Hematopoietic multipotent progenitor cell (in vitro differentiated cells): ENCODE measurements at regions not wholly inside any gene's neighbourhood (a gene's known extent, or its start where the extent isn't known, plus 50 kb on each side); places are given as distances from the start of the nearest gene placed in this dataset. TPM values are rescaled to one million over a fixed set of nuclear protein-coding genes. Genes with fewer than 3 reads are reported as not detected.
"Not testable (repeated sequence)": the region's sequence is repeated elsewhere in the genome, so short reads cannot be mapped to it uniquely, and the experiment has no call there.

ENCODE experiments used
- DNase-seq, 3 donors: peaks; one replicate each; pipeline ENCODE4 v3.0.0-alpha.2; 2011 to 2015; ENCODE audit warnings: low read depth in 2 of 3, low spot score in 2 of 3
- small RNA-seq: library from RNA; depleted of rRNA; stranded (forward); fragments of <200 nt; gene quantifications from one replicate; pipeline ENCODE3, GENCODE V24; 2012

GRCh38 chr10:33012306-33012705, 54.3 kb upstream of the ITGB1 start:
- DNase-seq: no peak

GRCh38 chr10:33010132-33011037, 52.4 kb upstream of the ITGB1 start:
- DNase-seq: no peak

GRCh38 chr10:33009244-33010131, 51.5 kb upstream of the ITGB1 start:
- DNase-seq: no peak

- DNase-seq: peak; percentile 39 to 78 (median 59)
Measured at GRCh38 chr10:33008499-33009243, 50.6 kb upstream of the ITGB1 start.

GRCh38 chr10:33007731-33008381, 49.8 kb upstream of the ITGB1 start:
- DNase-seq: not testable (repeated sequence)

Small RNA genes in the stretch of these regions (small RNA-seq; reads per million reads assigned to genes)
- gene AL365203.1: not detected
- gene MTND4LP11: not detected
- gene RN7SL847P: not detected
